ENCODE measurements at regions not wholly inside any gene's neighbourhood (a gene's known extent, or its start where the extent isn't known, plus 50 kb on each side); places are given as distances from the start of the nearest gene placed in this dataset.

DNA sequence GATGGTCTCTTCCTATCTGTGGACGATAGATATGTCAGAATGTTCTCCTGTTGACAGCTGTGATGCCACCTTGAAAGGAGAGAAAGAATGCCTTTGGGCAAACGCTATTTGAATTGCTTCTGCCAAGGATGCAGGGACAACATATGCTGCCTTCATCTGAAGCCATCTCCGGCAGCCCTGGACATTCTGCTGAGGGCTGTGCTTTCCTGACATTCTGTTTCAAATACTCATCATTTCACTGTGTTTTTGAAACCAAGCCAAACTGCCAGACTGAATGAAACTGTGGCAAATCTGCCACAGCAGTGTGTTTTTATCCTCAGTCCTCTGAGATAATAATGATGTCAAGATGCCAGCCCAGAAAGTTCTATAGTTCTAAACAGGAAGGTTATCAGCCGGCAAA lies 85.8 kb upstream of the BCAT1 start:
- H3K4me3 ChIP-seq (ENCODE audit: low read depth, low read length) = no peak overlapping the region
- TF ChIP-seq CTCF (IDR thresholded peaks at IDR 0.05; ENCODE audit: insufficient read depth, low read depth, low read length) = no peak
- DNase-seq (ENCODE audit: low read depth) = no peak

- TF ChIP-seq CTCF (IDR thresholded peaks at IDR 0.05; ENCODE audit: insufficient read depth, low read depth, low read length) = no peak
- DNase-seq (ENCODE audit: low read depth) = no peak
- H3K4me3 ChIP-seq (ENCODE audit: low read depth, low read length) = no peak overlapping the region
Measured at GRCh38 chr12:25025951-25026490, 77.1 kb upstream of the BCAT1 start.

DNA sequence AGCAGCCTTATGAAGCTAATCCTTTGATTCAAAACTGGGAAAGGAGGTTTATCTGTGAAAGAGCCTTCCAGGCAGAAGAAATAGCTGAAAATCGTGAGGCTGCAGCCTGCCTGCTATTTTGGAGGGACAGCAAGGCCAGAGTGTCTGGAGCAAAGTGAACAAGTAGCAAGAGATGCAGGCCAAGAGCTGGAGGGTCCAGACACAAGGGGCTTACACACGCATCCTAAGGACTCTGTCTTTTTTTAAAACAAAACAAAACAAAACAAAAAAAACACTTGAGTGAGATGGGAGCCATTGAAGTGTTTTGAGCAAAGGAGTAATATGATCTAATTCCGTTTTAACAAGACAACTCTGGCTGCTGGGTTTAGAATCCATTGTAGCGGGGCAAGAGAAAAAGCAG lies 76.4 kb upstream of the BCAT1 start:
- no peak for TF ChIP-seq CTCF (IDR thresholded peaks at IDR 0.05; ENCODE audit: insufficient read depth, low read depth, low read length)
- H3K4me3 ChIP-seq (ENCODE audit: low read depth, low read length) = no peak overlapping the region
- no peak for DNase-seq (ENCODE audit: low read depth)

DNA sequence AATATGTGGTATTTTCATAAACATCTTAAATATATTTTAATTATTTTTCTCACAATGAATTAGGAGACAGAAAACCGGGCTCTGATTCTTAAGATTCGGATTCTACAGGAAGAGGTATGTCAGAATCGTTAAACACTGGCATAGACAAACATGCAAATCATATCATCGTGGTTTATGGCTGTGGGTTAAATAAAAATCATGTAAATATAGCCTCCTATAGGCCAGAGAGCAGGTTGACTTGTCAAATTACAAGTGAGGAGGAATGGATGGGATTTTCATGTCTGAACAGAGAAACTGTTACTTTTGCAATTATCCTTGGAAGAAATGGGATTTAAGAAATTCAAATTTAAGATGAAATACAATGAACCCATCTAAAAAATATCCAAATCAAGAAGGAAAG lies 74.9 kb upstream of the BCAT1 start:
- DNase-seq (ENCODE audit: low read depth) = no peak
- no peak for TF ChIP-seq CTCF (IDR thresholded peaks at IDR 0.05; ENCODE audit: insufficient read depth, low read depth, low read length)
- no peak overlapping the region for H3K4me3 ChIP-seq (ENCODE audit: low read depth, low read length)

DNA sequence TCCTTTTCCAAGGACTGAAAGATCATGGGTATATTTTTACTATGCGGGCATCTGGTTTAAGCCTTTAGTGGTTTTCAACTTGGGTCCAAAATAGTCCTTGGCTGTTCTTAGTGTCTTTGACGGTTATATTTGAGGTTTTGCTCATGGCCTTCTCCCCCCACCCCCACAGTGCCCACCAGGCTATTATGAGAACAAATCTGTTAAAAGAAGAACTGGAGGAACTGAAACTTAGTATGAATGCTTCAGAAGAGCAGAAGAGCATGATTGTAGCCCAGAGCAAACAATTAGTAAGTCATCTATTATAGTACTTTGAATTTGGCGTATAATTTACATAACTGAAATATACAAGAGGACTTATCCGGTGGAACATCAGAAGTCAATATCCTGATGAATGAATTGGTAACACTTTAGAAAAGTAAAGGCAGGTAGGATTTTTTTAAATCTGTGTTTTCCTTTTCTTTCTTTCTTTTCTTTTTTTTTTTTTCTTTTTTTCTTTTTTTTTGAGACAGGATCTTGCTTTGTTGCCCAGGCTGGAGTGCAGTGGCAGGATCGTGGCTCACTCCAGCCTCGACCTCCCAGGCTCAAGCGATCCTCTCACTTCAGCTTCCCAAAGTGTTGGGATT lies 71.8 kb upstream of the BCAT1 start:
- no peak for DNase-seq (ENCODE audit: low read depth)
- TF ChIP-seq CTCF (IDR thresholded peaks at IDR 0.05; ENCODE audit: insufficient read depth, low read depth, low read length) = no peak
- H3K4me3 ChIP-seq (ENCODE audit: low read depth, low read length) = no peak overlapping the region

GRCh38 chr12:25018146-25018545 lies 69.2 kb upstream of the BCAT1 start:
- H3K4me3 ChIP-seq (ENCODE audit: low read depth, low read length) = no peak overlapping the region
- no peak for TF ChIP-seq CTCF (IDR thresholded peaks at IDR 0.05; ENCODE audit: insufficient read depth, low read depth, low read length)
- no peak for DNase-seq (ENCODE audit: low read depth)

- no peak overlapping the region for H3K4me3 ChIP-seq (ENCODE audit: low read depth, low read length)
- DNase-seq (ENCODE audit: low read depth) = peak; percentile 0
- no peak for TF ChIP-seq CTCF (IDR thresholded peaks at IDR 0.05; ENCODE audit: insufficient read depth, low read depth, low read length)
Measured at GRCh38 chr12:25017336-25017735, 68.4 kb upstream of the BCAT1 start.
